LNCaP clone FGC (cell line): ENCODE measurements at regions not wholly inside any gene's neighbourhood (a gene's known extent, or its start where the extent isn't known, plus 50 kb on each side); places are given as distances from the start of the nearest gene placed in this dataset.
"Not testable (repeated sequence)": the region's sequence is repeated elsewhere in the genome, so short reads cannot be mapped to it uniquely, and the experiment has no call there.

Experiments
- DNase-seq: peaks from one replicate; pipeline ENCODE4 v3.0.0-alpha.2; 2011; ENCODE audit warnings: low read depth
- H3K4me3 ChIP-seq: 2 replicates; pipeline ENCODE4 v1.5.1; 2011; ENCODE audit warnings: mild to moderate bottlenecking, low read depth, low read length, control low read depth
- CTCF ChIP-seq: IDR thresholded peaks from 2 replicates; pipeline ENCODE4 v1.5.1; 2012; ENCODE audit warnings: mild to moderate bottlenecking; ENCODE audit not compliant: control insufficient read depth, insufficient read depth; ENCODE audit errors: extremely low read depth

GRCh38 chr11:81301166-81301830, 1432.4 kb downstream of the FAM181B start:
- no peak for TF ChIP-seq CTCF
- H3K4me3 ChIP-seq, result no peak overlapping the region
- DNase-seq, result no peak

- no peak for TF ChIP-seq CTCF
- DNase-seq, result no peak
- H3K4me3 ChIP-seq, result no peak overlapping the region
Observed at GRCh38 chr11:81286959-81287358, 1446.7 kb downstream of the FAM181B start.

- no peak overlapping the region for H3K4me3 ChIP-seq
- TF ChIP-seq CTCF, result no peak
- DNase-seq, result no peak
Observed at GRCh38 chr11:81286550-81286949, 1447.1 kb downstream of the FAM181B start.

GRCh38 chr11:81280228-81280627, 1453.4 kb downstream of the FAM181B start:
- DNase-seq, result not testable (repeated sequence)

GRCh38 chr11:81278991-81279390, 1454.7 kb downstream of the FAM181B start:
- H3K4me3 ChIP-seq, result no peak overlapping the region
- TF ChIP-seq CTCF, result no peak
- DNase-seq, result no peak

More at GRCh38 chr11:81280228-81280627, 1453.4 kb downstream of the FAM181B start:
- not testable (repeated sequence) for H3K4me3 ChIP-seq

GRCh38 chr11:81270686-81271085, 1463.0 kb downstream of the FAM181B start:
- no peak for DNase-seq
- no peak for TF ChIP-seq CTCF
- no peak overlapping the region for H3K4me3 ChIP-seq

GRCh38 chr11:81267246-81267645, 1466.4 kb downstream of the FAM181B start:
- TF ChIP-seq CTCF, result no peak
- no peak for DNase-seq
- no peak overlapping the region for H3K4me3 ChIP-seq
